ENCODE measurements at regions not wholly inside any gene's neighbourhood (a gene's known extent, or its start where the extent isn't known, plus 50 kb on each side); places are given as distances from the start of the nearest gene placed in this dataset.

- in situ Hi-C loops (cut with HindIII; ENCODE audit: low pct_unique_long_range_greater_than_20kb, low sequenced_read_pairs) (no loop called here), intact Hi-C loops (cut with micrococcal nuclease; ENCODE audit: unreplicated experiment) (no loop called here)
- ATAC-seq = no peak
- H3K27me3 ChIP-seq (ENCODE audit: control insufficient read depth, insufficient read depth, low read length) = no peaks in the 10 kb centered on the region
- H3K4me3 ChIP-seq (ENCODE audit: low read depth in 2 of 2, low read length in 2 of 2) = no peak overlapping the region
- no peaks in the 10 kb centered on the region for H3K9me3 ChIP-seq (ENCODE audit: control insufficient read depth, insufficient read depth, low read depth, low read length)
- BruUV-seq (replicated peaks) = no TSS peak
- POLR2A ChIA-PET = no interaction called here
- DNase-seq (ENCODE audit: low read depth, low spot score) = no peak
- TF ChIP-seq REST (IDR thresholded peaks at IDR 0.05; ENCODE audit: insufficient read depth in 1 of 2, low read depth in 2 of 2, low read length in 1 of 2) (no peak), SIN3A (IDR thresholded peaks at IDR 0.05; ENCODE audit: borderline replicate concordance, insufficient read depth, low read depth, low read length) (no peak), TCF7L2 (IDR thresholded peaks at IDR 0.05; ENCODE audit: low read depth, low read length) (no peak), POLR2AphosphoS5 (IDR thresholded peaks at IDR 0.05; ENCODE audit: low read depth, low read length) (no peak)
- TF ChIP-seq, protein P1, sequence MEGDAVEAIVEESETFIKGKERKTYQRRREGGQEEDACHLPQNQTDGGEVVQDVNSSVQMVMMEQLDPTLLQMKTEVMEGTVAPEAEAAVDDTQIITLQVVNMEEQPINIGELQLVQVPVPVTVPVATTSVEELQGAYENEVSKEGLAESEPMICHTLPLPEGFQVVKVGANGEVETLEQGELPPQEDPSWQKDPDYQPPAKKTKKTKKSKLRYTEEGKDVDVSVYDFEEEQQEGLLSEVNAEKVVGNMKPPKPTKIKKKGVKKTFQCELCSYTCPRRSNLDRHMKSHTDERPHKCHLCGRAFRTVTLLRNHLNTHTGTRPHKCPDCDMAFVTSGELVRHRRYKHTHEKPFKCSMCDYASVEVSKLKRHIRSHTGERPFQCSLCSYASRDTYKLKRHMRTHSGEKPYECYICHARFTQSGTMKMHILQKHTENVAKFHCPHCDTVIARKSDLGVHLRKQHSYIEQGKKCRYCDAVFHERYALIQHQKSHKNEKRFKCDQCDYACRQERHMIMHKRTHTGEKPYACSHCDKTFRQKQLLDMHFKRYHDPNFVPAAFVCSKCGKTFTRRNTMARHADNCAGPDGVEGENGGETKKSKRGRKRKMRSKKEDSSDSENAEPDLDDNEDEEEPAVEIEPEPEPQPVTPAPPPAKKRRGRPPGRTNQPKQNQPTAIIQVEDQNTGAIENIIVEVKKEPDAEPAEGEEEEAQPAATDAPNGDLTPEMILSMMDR (IDR thresholded peaks at IDR 0.05) = no peak
- CTCF ChIA-PET = no interaction called here
- no peaks in the 10 kb centered on the region for H3K4me1 ChIP-seq (ENCODE audit: control insufficient read depth, insufficient read depth, low read length)
- no peaks in the 10 kb centered on the region for H3K36me3 ChIP-seq (ENCODE audit: control insufficient read depth, insufficient read depth, low read length)
- no peak overlapping the region for H3K27ac ChIP-seq (ENCODE audit: low read length)
Measured at GRCh38 chr11:15499674-15500073, 385.0 kb downstream of the INSC start.

- ATAC-seq = no peak
- in situ Hi-C loops (cut with HindIII; ENCODE audit: low pct_unique_long_range_greater_than_20kb, low sequenced_read_pairs) = no loop called here
- Histone ChIP-seq H3K4me1 (ENCODE audit: control insufficient read depth, insufficient read depth, low read length) (no peaks in the 10 kb centered on the region), H3K36me3 (ENCODE audit: control insufficient read depth, insufficient read depth, low read length) (no peaks in the 10 kb centered on the region), H3K27me3 (ENCODE audit: control insufficient read depth, insufficient read depth, low read length) (no peaks in the 10 kb centered on the region), H3K4me3 (ENCODE audit: low read depth in 2 of 2, low read length in 2 of 2) (no peak overlapping the region), H3K9me3 (ENCODE audit: control insufficient read depth, insufficient read depth, low read depth, low read length) (no peaks in the 10 kb centered on the region), H3K27ac (ENCODE audit: low read length) (no peak overlapping the region)
- TF ChIP-seq, protein P1 (IDR thresholded peaks at IDR 0.05) = no peak
- TF ChIP-seq TCF7L2 (IDR thresholded peaks at IDR 0.05; ENCODE audit: low read depth, low read length) = no peak
- TF ChIP-seq POLR2AphosphoS5 (IDR thresholded peaks at IDR 0.05; ENCODE audit: low read depth, low read length) = no peak
- no peak for TF ChIP-seq REST (IDR thresholded peaks at IDR 0.05; ENCODE audit: insufficient read depth in 1 of 2, low read depth in 2 of 2, low read length in 1 of 2)
- no peak for TF ChIP-seq SIN3A (IDR thresholded peaks at IDR 0.05; ENCODE audit: borderline replicate concordance, insufficient read depth, low read depth, low read length)
- DNase-seq (ENCODE audit: low read depth, low spot score) = no peak
- BruUV-seq (replicated peaks) = no TSS peak
- ChIA-PET CTCF (no interaction called here), POLR2A (no interaction called here)
- intact Hi-C loops (cut with micrococcal nuclease; ENCODE audit: unreplicated experiment) = no loop called here
Measured at GRCh38 chr11:15500643-15501042, 385.9 kb downstream of the INSC start.

Data from Panc1 (cell line).